Neural progenitor cell (in vitro differentiated cells): ENCODE measurements at regions not wholly inside any gene's neighbourhood (a gene's known extent, or its start where the extent isn't known, plus 50 kb on each side); places are given as distances from the start of the nearest gene placed in this dataset.
A peak's percentile ranks its signal among the peaks of the same experiment; 100 is the strongest.

ENCODE experiments used
- DNase-seq: peaks from one replicate; pipeline ENCODE4 v3.0.0-alpha.2; 2016; ENCODE audit warnings: low spot score
- H2AFZ ChIP-seq: fragments of 200-600 bp; sonication (generic); replicated peaks from 2 replicates; pipeline ENCODE4 v1.6.1; 2016; ENCODE audit warnings: antibody characterized with exemption
- H3F3A ChIP-seq: fragments of 200-600 bp; sonication (generic); 2 replicates; pipeline ENCODE4 v1.6.1; 2016; ENCODE audit warnings: antibody characterized with exemption, low read depth
- H3K27ac ChIP-seq: fragments of 200-600 bp; sonication (generic); 2 replicates; pipeline ENCODE4 v1.5.1; 2016; ENCODE audit warnings: mild to moderate bottlenecking
- H3K27me3 ChIP-seq: fragments of 200-600 bp; sonication (generic); 2 replicates; pipeline ENCODE4 v1.6.1; 2016; ENCODE audit warnings: mild to moderate bottlenecking, moderate library complexity
- H3K36me3 ChIP-seq: fragments of 200-600 bp; sonication (generic); 2 replicates; pipeline ENCODE4 v1.5.1; 2016
- H3K4me1 ChIP-seq: fragments of 200-600 bp; sonication (generic); 2 replicates; pipeline ENCODE4 v1.6.1; 2016; ENCODE audit warnings: mixed run types
- H3K4me2 ChIP-seq: fragments of 200-600 bp; sonication (generic); 2 replicates; pipeline ENCODE4 v1.6.1; 2016
- H3K4me3 ChIP-seq: fragments of 200-600 bp; sonication (generic); 2 replicates; pipeline ENCODE4 v1.5.1; 2016
- H3K79me2 ChIP-seq: fragments of 200-600 bp; sonication (generic); 2 replicates; pipeline ENCODE4 v1.6.1; 2016; ENCODE audit warnings: low read depth
- H3K9ac ChIP-seq: fragments of 200-600 bp; sonication (generic); 2 replicates; pipeline ENCODE4 v1.6.1; 2016
- H3K9me3 ChIP-seq: fragments of 200-600 bp; sonication (generic); 2 replicates; pipeline ENCODE4 v1.5.1; 2016; ENCODE audit warnings: low read depth
- H4K20me1 ChIP-seq: fragments of 200-600 bp; sonication (generic); 2 replicates; pipeline ENCODE4 v1.6.1; 2016; ENCODE audit warnings: low read depth
- H3K27ac Mint-ChIP-seq: 3 replicates; pipeline ENCODE4 v1.8.0; 2021; ENCODE audit warnings: mixed read lengths
- H3K27me3 Mint-ChIP-seq: 2 replicates; pipeline ENCODE4 v1.8.0; 2022; ENCODE audit warnings: low read depth, mild to moderate bottlenecking, inconsistent platforms, moderate library complexity, mixed read lengths; ENCODE audit not compliant: insufficient read depth
- H3K36me3 Mint-ChIP-seq: 3 replicates; pipeline ENCODE4 v1.8.0; 2021; ENCODE audit warnings: mixed read lengths
- H3K4me1 Mint-ChIP-seq: 3 replicates; pipeline ENCODE4 v1.8.0; 2021; ENCODE audit warnings: mixed read lengths
- H3K4me3 Mint-ChIP-seq: 3 replicates; pipeline ENCODE4 v1.8.0; 2021; ENCODE audit warnings: mild to moderate bottlenecking, moderate library complexity, mixed read lengths
- H3K9me3 Mint-ChIP-seq: 3 replicates; pipeline ENCODE4 v1.8.0; 2020; ENCODE audit warnings: mixed read lengths
- EZH2 ChIP-seq: fragments of 200-600 bp; sonication (generic); IDR thresholded peaks from 2 replicates; pipeline ENCODE4 v1.6.1; 2017; ENCODE audit warnings: antibody characterized with exemption, mild to moderate bottlenecking, moderate library complexity
- EZH2phosphoT487 ChIP-seq: fragments of 200-600 bp; sonication (generic); IDR thresholded peaks from 2 replicates; pipeline ENCODE4 v1.6.1; 2017; ENCODE audit warnings: antibody characterized with exemption
- TF ChIP-seq, protein P1 (sequence below): fragments of 200-600 bp; sonication (generic); IDR thresholded peaks from 2 replicates; pipeline ENCODE4 v1.5.1; 2017; ENCODE audit warnings: antibody characterized with exemption, mild to moderate bottlenecking

DNA sequence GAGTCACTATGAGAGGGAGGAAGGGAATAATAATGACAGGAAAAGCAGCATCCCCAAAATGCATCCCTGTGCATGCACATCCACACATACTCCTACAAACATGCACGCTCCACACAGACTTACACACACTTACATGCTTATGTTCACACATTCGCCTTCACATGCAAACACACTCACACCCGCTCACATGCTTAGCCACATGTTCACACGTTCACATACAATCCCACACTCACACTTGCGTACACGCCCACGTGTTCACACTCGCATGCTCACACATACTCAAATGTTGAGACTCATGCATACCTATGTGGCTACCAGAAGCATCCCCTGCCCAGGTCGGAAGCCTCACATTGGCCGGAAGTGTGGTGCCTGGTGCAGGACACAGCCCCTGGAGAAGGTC is 372.1 kb downstream of the MN1 start:
- TF ChIP-seq, protein P1, sequence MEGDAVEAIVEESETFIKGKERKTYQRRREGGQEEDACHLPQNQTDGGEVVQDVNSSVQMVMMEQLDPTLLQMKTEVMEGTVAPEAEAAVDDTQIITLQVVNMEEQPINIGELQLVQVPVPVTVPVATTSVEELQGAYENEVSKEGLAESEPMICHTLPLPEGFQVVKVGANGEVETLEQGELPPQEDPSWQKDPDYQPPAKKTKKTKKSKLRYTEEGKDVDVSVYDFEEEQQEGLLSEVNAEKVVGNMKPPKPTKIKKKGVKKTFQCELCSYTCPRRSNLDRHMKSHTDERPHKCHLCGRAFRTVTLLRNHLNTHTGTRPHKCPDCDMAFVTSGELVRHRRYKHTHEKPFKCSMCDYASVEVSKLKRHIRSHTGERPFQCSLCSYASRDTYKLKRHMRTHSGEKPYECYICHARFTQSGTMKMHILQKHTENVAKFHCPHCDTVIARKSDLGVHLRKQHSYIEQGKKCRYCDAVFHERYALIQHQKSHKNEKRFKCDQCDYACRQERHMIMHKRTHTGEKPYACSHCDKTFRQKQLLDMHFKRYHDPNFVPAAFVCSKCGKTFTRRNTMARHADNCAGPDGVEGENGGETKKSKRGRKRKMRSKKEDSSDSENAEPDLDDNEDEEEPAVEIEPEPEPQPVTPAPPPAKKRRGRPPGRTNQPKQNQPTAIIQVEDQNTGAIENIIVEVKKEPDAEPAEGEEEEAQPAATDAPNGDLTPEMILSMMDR = no peak
- no peak for TF ChIP-seq EZH2phosphoT487
- no peak for TF ChIP-seq EZH2
- H3K9me3 Mint-ChIP-seq = peaks cover 30% of the 10 kb centered on the region
- H3K27me3 Mint-ChIP-seq = peaks cover 34% of the 10 kb centered on the region
- Histone ChIP-seq H3K4me1 (peaks cover 7% of the 10 kb centered on the region), H3K4me2 (no peak overlapping the region), H4K20me1 (no peaks in the 10 kb centered on the region), H3K4me3 (no peak overlapping the region), H3K9me3 (no peaks in the 10 kb centered on the region), H3K9ac (no peak overlapping the region), H3K27ac (no peak overlapping the region), H3K36me3 (no peaks in the 10 kb centered on the region), H3K79me2 (no peaks in the 10 kb centered on the region), H3K27me3 (no peaks in the 10 kb centered on the region), H3F3A (peaks cover under 1% of the 10 kb centered on the region), H2AFZ (no peak overlapping the region)
- H3K36me3 Mint-ChIP-seq = peaks cover 7% of the 10 kb centered on the region
- H3K4me1 Mint-ChIP-seq = peaks cover 58% of the 10 kb centered on the region
- peak overlapping the region; percentile 10 for H3K27ac Mint-ChIP-seq
- H3K4me3 Mint-ChIP-seq = no peak overlapping the region
- DNase-seq = no peak

DNA sequence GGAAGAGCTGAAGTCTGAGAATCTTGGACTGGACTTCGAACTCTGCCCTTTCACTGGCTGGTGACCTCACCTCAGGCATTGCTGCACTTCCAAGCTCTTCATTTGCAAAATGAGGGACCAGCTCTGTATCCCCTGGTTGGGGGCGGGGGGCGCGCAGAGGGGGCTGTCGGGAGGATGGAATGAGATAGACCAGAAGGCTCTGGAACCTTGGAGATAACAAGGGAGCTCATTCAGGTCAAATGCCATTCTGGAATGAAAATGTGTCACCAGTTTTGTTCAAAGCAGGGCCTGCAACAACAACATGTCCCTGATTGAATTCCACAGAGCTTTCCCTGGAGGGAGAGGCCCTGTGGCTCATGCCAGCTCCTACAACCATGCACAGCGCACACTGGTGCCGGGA is 370.5 kb downstream of the MN1 start:
- peaks cover 71% of the 10 kb centered on the region for H3K4me1 Mint-ChIP-seq
- no peak for DNase-seq
- no peak overlapping the region for H3K27ac Mint-ChIP-seq
- Histone ChIP-seq H2AFZ (no peak overlapping the region), H3K4me1 (peaks cover 19% of the 10 kb centered on the region), H3K27ac (no peak overlapping the region), H3K4me2 (no peak overlapping the region), H3F3A (peaks cover 16% of the 10 kb centered on the region), H3K9ac (no peak overlapping the region), H3K36me3 (no peaks in the 10 kb centered on the region), H4K20me1 (no peaks in the 10 kb centered on the region), H3K79me2 (no peaks in the 10 kb centered on the region), H3K9me3 (no peaks in the 10 kb centered on the region), H3K4me3 (no peak overlapping the region), H3K27me3 (no peaks in the 10 kb centered on the region)
- no peak overlapping the region for H3K4me3 Mint-ChIP-seq
- TF ChIP-seq EZH2phosphoT487 (no peak), EZH2 (no peak)
- TF ChIP-seq, protein P1 = no peak
- peaks cover 29% of the 10 kb centered on the region for H3K9me3 Mint-ChIP-seq
- peaks cover 7% of the 10 kb centered on the region for H3K36me3 Mint-ChIP-seq
- H3K27me3 Mint-ChIP-seq = peaks cover 30% of the 10 kb centered on the region

DNA sequence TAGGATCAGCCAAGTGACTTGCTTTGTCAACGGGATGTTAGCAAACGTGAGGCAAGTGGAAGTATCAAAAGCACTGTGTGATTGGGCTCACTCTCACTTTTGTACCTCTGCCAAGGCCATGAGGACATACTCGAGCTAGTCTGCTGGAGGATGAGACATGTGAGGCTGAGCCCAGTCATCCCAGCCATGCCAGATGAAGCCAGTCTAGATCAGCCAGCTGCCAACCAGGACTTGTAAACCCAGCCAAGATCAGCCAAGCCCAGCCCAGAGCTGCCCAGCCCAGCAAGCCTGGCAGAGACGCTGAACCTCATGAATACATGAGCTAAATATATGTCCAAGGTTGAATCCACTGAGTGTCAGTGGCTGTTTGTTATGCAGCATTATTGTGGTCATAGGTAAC is 369.7 kb downstream of the MN1 start:
- Mint-ChIP-seq H3K9me3 (peaks cover 29% of the 10 kb centered on the region), H3K27ac (peak overlapping the region; percentile 74), H3K4me1 (peaks cover 79% of the 10 kb centered on the region), H3K36me3 (peaks cover 7% of the 10 kb centered on the region), H3K4me3 (no peak overlapping the region), H3K27me3 (peaks cover 30% of the 10 kb centered on the region)
- DNase-seq = no peak
- Histone ChIP-seq H3K79me2 (no peaks in the 10 kb centered on the region), H4K20me1 (no peaks in the 10 kb centered on the region), H2AFZ (no peak overlapping the region), H3K9ac (no peak overlapping the region), H3K9me3 (no peaks in the 10 kb centered on the region), H3F3A (peaks cover 24% of the 10 kb centered on the region), H3K4me2 (no peak overlapping the region), H3K27me3 (no peaks in the 10 kb centered on the region), H3K4me3 (no peak overlapping the region), H3K27ac (no peak overlapping the region), H3K36me3 (no peaks in the 10 kb centered on the region), H3K4me1 (peaks cover 27% of the 10 kb centered on the region)
- no peak for TF ChIP-seq EZH2
- TF ChIP-seq, protein P1 = no peak
- no peak for TF ChIP-seq EZH2phosphoT487

DNA sequence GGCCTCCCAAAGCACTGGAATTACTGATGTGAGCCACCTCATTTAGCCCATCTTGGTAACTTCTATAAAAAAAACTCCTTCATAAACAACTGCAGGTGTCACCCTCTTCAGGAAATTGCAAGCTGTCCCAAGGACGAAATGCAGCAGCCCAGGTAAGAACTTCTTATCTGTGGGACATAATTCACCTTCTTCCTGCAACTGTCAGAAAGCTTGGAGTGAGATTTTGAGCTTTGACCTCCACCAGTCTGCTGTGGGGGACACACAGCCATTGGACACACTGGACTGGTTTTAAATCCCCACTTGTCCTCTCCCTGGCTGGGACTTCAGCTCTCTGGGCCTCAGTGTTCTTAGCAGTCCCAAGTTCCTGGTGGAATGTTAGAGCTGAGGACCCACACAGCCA is 368.5 kb downstream of the MN1 start:
- Histone ChIP-seq H3F3A (peaks cover 36% of the 10 kb centered on the region), H3K36me3 (no peaks in the 10 kb centered on the region), H3K27me3 (no peaks in the 10 kb centered on the region), H3K4me3 (no peak overlapping the region), H3K9ac (no peak overlapping the region), H2AFZ (no peak overlapping the region), H3K9me3 (no peaks in the 10 kb centered on the region), H3K27ac (no peak overlapping the region), H4K20me1 (no peaks in the 10 kb centered on the region), H3K4me1 (peaks cover 30% of the 10 kb centered on the region), H3K79me2 (no peaks in the 10 kb centered on the region), H3K4me2 (no peak overlapping the region)
- peak overlapping the region; percentile 96 for H3K27ac Mint-ChIP-seq
- TF ChIP-seq EZH2phosphoT487 = no peak
- TF ChIP-seq, protein P1 = no peak
- TF ChIP-seq EZH2 = no peak
- H3K4me1 Mint-ChIP-seq = peaks cover 88% of the 10 kb centered on the region
- peaks cover 26% of the 10 kb centered on the region for H3K9me3 Mint-ChIP-seq
- peaks cover 28% of the 10 kb centered on the region for H3K27me3 Mint-ChIP-seq
- H3K36me3 Mint-ChIP-seq = peaks cover 7% of the 10 kb centered on the region
- no peak for DNase-seq
- H3K4me3 Mint-ChIP-seq = no peak overlapping the region
